ENCODE measurements at regions not wholly inside any gene's neighbourhood (a gene's known extent, or its start where the extent isn't known, plus 50 kb on each side); places are given as distances from the start of the nearest gene placed in this dataset.

DNA sequence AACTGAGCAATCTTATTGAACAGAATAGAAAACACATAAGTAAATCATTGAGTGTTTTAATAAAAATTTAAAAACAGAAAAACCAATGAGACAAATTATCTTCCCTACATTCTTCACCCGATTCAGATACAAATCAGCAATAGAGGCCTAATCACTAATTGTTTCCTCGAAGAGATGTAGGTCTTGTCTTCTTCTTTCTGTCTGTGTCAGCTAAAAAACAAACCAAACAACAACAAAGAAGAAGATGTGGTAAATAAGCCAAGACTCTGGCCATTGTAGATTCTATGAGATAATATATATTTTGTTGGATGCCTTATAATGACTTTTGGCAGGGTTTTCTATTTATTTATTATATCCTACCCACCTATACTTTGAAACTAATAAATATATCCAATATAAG, 200.9 kb upstream of the FSIP2 start (continued):
- TF ChIP-seq GTF2F1 (IDR thresholded peaks at IDR 0.05; ENCODE audit: borderline replicate concordance, low read depth, low read length): no peak
- TF ChIP-seq RFX5 (IDR thresholded peaks at IDR 0.05; ENCODE audit: borderline replicate concordance, low read depth, low read length): no peak
- no peak for TF ChIP-seq BRCA1 (IDR thresholded peaks at IDR 0.05; ENCODE audit: low read depth, low read length)
- TF ChIP-seq MAFK (IDR thresholded peaks at IDR 0.05; ENCODE audit: low read depth, low read length): no peak
- no peak for TF ChIP-seq CREB1 (IDR thresholded peaks at IDR 0.05)

Data from H1 (cell line).